Erythroblast (primary cell): ENCODE measurements at regions not wholly inside any gene's neighbourhood (a gene's known extent, or its start where the extent isn't known, plus 50 kb on each side); places are given as distances from the start of the nearest gene placed in this dataset.

ENCODE experiments used
- GATA1 ChIP-seq: IDR thresholded peaks from 2 replicates; pipeline ENCODE4 v1.6.1; 2011; ENCODE audit warnings: low read depth, mild to moderate bottlenecking, control low read depth, low read length, moderate library complexity
- POLR2A ChIP-seq: IDR thresholded peaks from 2 replicates; pipeline ENCODE4 v1.6.1; 2011; ENCODE audit warnings: mild to moderate bottlenecking, low read length

DNA sequence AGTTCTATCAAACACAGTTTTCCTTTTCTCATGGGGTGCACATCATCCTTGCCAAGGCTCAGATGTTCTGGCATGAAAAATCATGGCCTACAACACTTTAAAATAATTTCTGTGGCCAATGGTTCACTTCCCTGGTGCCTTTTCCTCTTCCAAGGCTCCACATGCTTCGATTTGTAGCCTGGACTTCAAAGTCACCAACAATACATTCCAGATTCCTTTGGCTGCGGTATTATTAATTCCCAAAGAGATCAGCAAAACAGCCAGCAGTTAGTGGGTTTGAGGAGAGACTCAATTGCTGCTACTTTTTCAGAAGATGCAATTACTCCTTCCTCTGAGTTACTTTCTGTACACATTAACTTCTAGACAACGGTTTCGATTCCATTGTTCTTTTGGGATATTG is 80.3 kb upstream of the CCDC80 start:
- TF ChIP-seq POLR2A, result no peak
- TF ChIP-seq GATA1, result no peak
